Calu3 (cell line): ENCODE measurements at regions not wholly inside any gene's neighbourhood (a gene's known extent, or its start where the extent isn't known, plus 50 kb on each side); places are given as distances from the start of the nearest gene placed in this dataset.

Experiments
- BruUV-seq: library from RNA; stranded (reverse); fragments of 400-500 nt; replicated peaks from 2 replicates; lab custom pipeline; 2021; lab: Mats Ljungman, UMichigan
- CTCF ChIA-PET: fragments of 300-600 bp; sonication (Branson Sonifier 250); formaldehyde crosslinking; loops from one replicate; lab custom pipeline; 2022; ENCODE audit warnings: antibody characterized with exemption; lab: Charles Lee
- DNase-seq: peaks from one replicate; pipeline ENCODE4 v3.0.0; 2022
- H3K27ac Mint-ChIP-seq: one replicate; pipeline ENCODE4 v1.8.0; 2022; ENCODE audit warnings: mixed read lengths; ENCODE audit not compliant: unreplicated experiment
- H3K27me3 Mint-ChIP-seq: one replicate; pipeline ENCODE4 v1.8.0; 2022; ENCODE audit warnings: mixed read lengths; ENCODE audit not compliant: unreplicated experiment
- H3K36me3 Mint-ChIP-seq: one replicate; pipeline ENCODE4 v1.8.0; 2022; ENCODE audit warnings: mild to moderate bottlenecking, moderate library complexity, mixed read lengths; ENCODE audit not compliant: insufficient read depth, unreplicated experiment
- H3K4me1 Mint-ChIP-seq: one replicate; pipeline ENCODE4 v1.8.0; 2022; ENCODE audit warnings: mild to moderate bottlenecking, low read depth, mixed read lengths; ENCODE audit not compliant: unreplicated experiment
- H3K4me3 Mint-ChIP-seq: one replicate; pipeline ENCODE4 v1.8.0; 2022; ENCODE audit warnings: mild to moderate bottlenecking, low read depth, moderate library complexity, mixed read lengths; ENCODE audit not compliant: unreplicated experiment
- H3K9me3 Mint-ChIP-seq: one replicate; pipeline ENCODE4 v1.8.0; 2022; ENCODE audit warnings: low read depth, mixed read lengths; ENCODE audit not compliant: unreplicated experiment
- CTCF ChIP-seq: fragments of 200-600 bp; IDR thresholded peaks from one replicate; pipeline ENCODE4 v1.8.0; 2022; ENCODE audit warnings: antibody characterized with exemption; ENCODE audit not compliant: unreplicated experiment
- intact Hi-C: fragments of 100-400 bp; cut with micrococcal nuclease; formaldehyde crosslinking; loops from one replicate; pipeline ENCODE4 v1.10.0; 2022; ENCODE audit not compliant: unreplicated experiment

- H3K4me1 Mint-ChIP-seq, result peaks cover 14% of the 10 kb centered on the region
- BruUV-seq, result no TSS peak
- H3K4me3 Mint-ChIP-seq, result no peak overlapping the region
- CTCF ChIA-PET, result interaction anchor here (0.9 kb wide), 1 partner anchor 37 kb away, joined by 3 read pairs; no protein-coding TSS in a partner anchor
- no peak overlapping the region for H3K27ac Mint-ChIP-seq
- H3K27me3 Mint-ChIP-seq, result no peaks in the 10 kb centered on the region
- TF ChIP-seq CTCF, result no peak
- H3K9me3 Mint-ChIP-seq, result no peaks in the 10 kb centered on the region
- no peaks in the 10 kb centered on the region for H3K36me3 Mint-ChIP-seq
- no peak for DNase-seq
- intact Hi-C loops, result no loop called here
Observed at GRCh38 chr1:212218065-212218464, 67.1 kb upstream of the PPP2R5A start.

GRCh38 chr1:212218911-212219310, 66.3 kb upstream of the PPP2R5A start:
- DNase-seq, result no peak
- Mint-ChIP-seq H3K4me3 (no peak overlapping the region), H3K36me3 (no peaks in the 10 kb centered on the region), H3K27me3 (no peaks in the 10 kb centered on the region), H3K9me3 (no peaks in the 10 kb centered on the region), H3K27ac (no peak overlapping the region), H3K4me1 (peaks cover 14% of the 10 kb centered on the region)
- CTCF ChIA-PET, result no interaction called here
- intact Hi-C loops, result no loop called here
- TF ChIP-seq CTCF, result no peak
- BruUV-seq, result no TSS peak

- Mint-ChIP-seq H3K36me3 (no peaks in the 10 kb centered on the region), H3K27me3 (no peaks in the 10 kb centered on the region), H3K9me3 (no peaks in the 10 kb centered on the region), H3K27ac (no peak overlapping the region), H3K4me1 (peaks cover 14% of the 10 kb centered on the region), H3K4me3 (no peak overlapping the region)
- no peak for TF ChIP-seq CTCF
- DNase-seq, result no peak
- CTCF ChIA-PET, result no interaction called here
- no TSS peak for BruUV-seq
- intact Hi-C loops, result no loop called here
Observed at GRCh38 chr1:212219679-212220463, 65.3 kb upstream of the PPP2R5A start.

- H3K9me3 Mint-ChIP-seq, result no peaks in the 10 kb centered on the region
- intact Hi-C loops, result no loop called here
- H3K36me3 Mint-ChIP-seq, result no peaks in the 10 kb centered on the region
- no TSS peak for BruUV-seq
- H3K27ac Mint-ChIP-seq, result no peak overlapping the region
- TF ChIP-seq CTCF, result no peak
- no peak overlapping the region for H3K4me3 Mint-ChIP-seq
- H3K27me3 Mint-ChIP-seq, result no peaks in the 10 kb centered on the region
- no peak for DNase-seq
- peaks cover 14% of the 10 kb centered on the region for H3K4me1 Mint-ChIP-seq
- CTCF ChIA-PET, result no interaction called here
Observed at GRCh38 chr1:212221801-212222200, 63.4 kb upstream of the PPP2R5A start.
